ENCODE measurements at regions not wholly inside any gene's neighbourhood (a gene's known extent, or its start where the extent isn't known, plus 50 kb on each side); places are given as distances from the start of the nearest gene placed in this dataset.

DNA sequence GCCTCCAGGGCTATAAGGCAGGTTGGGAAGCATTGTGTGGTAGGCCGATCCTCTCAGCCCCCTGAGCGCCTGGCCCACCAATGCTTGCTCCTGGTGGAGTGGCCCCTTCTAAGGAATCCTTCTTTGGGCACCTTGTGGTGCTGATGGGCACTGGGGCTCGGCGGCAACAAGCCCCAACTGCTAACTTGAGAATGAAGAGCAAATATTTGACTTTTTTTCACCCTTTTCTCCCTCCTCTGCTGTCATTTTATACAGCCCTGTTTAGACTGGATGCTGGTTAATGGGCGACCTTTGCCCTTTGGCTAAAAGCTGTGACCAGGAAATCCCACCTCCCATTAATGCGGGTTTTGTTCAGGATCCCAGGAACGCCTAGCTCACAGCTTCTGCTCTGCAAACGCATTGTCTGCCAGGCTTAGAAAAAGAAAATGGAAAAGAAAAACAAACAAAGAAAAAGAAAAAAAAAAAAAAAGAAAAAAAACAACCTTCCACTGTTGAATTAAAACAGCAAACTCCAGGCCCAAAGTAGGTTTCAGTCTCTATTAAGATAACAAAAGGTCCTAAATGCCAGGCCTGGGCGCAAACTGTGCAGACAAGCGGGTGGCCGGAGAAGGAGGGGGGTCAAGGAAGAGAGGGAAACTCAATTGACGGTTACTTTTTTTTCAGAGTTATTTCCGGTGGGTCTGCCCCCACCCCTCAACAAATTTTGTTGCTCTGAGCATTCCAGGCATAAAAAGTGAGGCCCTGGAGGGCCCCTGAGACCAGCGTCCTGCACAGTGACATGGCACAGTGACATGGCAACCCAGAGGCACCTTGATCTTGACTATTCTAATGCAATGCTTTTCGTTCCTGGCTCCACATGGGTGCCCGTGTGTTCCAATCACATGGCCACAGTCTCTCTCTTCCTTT lies 301.4 kb downstream of the MAF start:
- Histone ChIP-seq H3K79me1 (ENCODE audit: low read depth in 1 of 2, low read length in 2 of 2) (no peaks in the 10 kb centered on the region), H3K4ac (ENCODE audit: low read depth, low read length) (no peak overlapping the region), H3K4me1 (ENCODE audit: control insufficient read depth, insufficient read depth, low read length) (no peaks in the 10 kb centered on the region), H3K36me3 (ENCODE audit: control insufficient read depth, insufficient read depth, low read length) (no peaks in the 10 kb centered on the region), H2AK9ac (replicated peaks; ENCODE audit: low read depth, low read length, poor library complexity) (no peak overlapping the region), H4K20me1 (ENCODE audit: insufficient read depth, low read length) (no peaks in the 10 kb centered on the region), H4K5ac (ENCODE audit: low read depth, low read length) (no peak overlapping the region), H2BK5ac (ENCODE audit: low read depth, low read length, poor library complexity, severe bottlenecking) (no peak overlapping the region), H2BK120ac (ENCODE audit: low read depth, low read length) (no peak overlapping the region), H3K23ac (ENCODE audit: low read depth, low read length) (no peak overlapping the region), H3K4me2 (ENCODE audit: low read depth, low read length) (no peak overlapping the region), H3K56ac (ENCODE audit: extremely low read depth, insufficient read depth, low read length) (no peak overlapping the region), H3K9me1 (ENCODE audit: insufficient read depth, low read length) (no peaks in the 10 kb centered on the region), H3K27me3 (ENCODE audit: control insufficient read depth, insufficient read depth, low read length) (no peaks in the 10 kb centered on the region), H3K4me3 (ENCODE audit: insufficient read depth, low read depth, low read length) (no peak overlapping the region), H3K27ac (ENCODE audit: insufficient read depth, low read length) (no peak overlapping the region), H2BK15ac (ENCODE audit: low read depth, low read length) (no peak overlapping the region), H3K9ac (ENCODE audit: low read depth, low read length) (no peak overlapping the region), H2BK20ac (ENCODE audit: low read depth, low read length) (no peak overlapping the region), H3K18ac (ENCODE audit: low read depth, low read length) (no peak overlapping the region), H4K8ac (ENCODE audit: low read depth in 2 of 2, low read length in 2 of 2) (no peak overlapping the region), H3K9me3 (ENCODE audit: control insufficient read depth, insufficient read depth, low read length) (peaks cover 29% of the 10 kb centered on the region), H2AFZ (replicated peaks; ENCODE audit: low read length, poor library complexity) (no peak overlapping the region), H3K14ac (replicated peaks; ENCODE audit: low read depth, low read length) (no peak overlapping the region), H4K91ac (ENCODE audit: insufficient read depth, low read depth, low read length) (no peak overlapping the region), H2AK5ac (ENCODE audit: low read depth, low read length) (no peak overlapping the region)
- POLR2A ChIA-PET (ENCODE audit: unreplicated experiment) = no interaction called here
- dilution Hi-C loops (cut with HindIII; ENCODE audit: low sequenced_read_pairs, unreplicated experiment) = no loop called here
- TF ChIP-seq RAD21 (IDR thresholded peaks at IDR 0.05; ENCODE audit: low read length) = no peak
- intact Hi-C loops (cut with micrococcal nuclease) = no loop called here
- CTCF ChIA-PET = no interaction called here
- ATAC-seq (ENCODE audit: low read depth) (no peak), DNase-seq (no peak)
- WGBS, 2 experiments (ENCODE audit: extremely low coverage in 2 of 2, insufficient read length in 1 of 2) = no CpG with 5 or more reads among the region's 16 CpGs
- in situ Hi-C loops (cut with MboI; ENCODE audit: low sequenced_read_pairs) = no loop called here
- BruUV-seq (replicated peaks) = no TSS peak
